ENCODE measurements at regions not wholly inside any gene's neighbourhood (a gene's known extent, or its start where the extent isn't known, plus 50 kb on each side); places are given as distances from the start of the nearest gene placed in this dataset.

DNA sequence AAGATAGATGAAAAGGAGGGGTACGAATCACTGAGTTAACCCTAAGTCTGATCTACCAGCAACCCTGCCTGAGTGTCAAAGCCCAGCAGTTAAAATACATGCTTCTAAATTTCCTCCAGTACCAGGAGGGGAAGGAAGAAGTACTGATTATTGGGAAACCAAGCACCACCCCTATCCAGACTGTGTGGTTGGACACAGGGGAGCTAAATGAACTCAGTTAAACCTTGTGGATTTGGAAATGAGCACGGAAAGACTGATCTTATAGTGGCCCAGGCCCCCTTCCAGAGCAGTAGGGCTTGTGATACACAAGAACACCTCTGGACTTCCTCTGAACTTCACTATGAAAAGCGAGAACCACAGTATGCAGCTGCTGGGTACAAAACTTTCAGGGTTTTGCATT lies 585.6 kb downstream of the MAFB start:
- TF ChIP-seq, protein P1, sequence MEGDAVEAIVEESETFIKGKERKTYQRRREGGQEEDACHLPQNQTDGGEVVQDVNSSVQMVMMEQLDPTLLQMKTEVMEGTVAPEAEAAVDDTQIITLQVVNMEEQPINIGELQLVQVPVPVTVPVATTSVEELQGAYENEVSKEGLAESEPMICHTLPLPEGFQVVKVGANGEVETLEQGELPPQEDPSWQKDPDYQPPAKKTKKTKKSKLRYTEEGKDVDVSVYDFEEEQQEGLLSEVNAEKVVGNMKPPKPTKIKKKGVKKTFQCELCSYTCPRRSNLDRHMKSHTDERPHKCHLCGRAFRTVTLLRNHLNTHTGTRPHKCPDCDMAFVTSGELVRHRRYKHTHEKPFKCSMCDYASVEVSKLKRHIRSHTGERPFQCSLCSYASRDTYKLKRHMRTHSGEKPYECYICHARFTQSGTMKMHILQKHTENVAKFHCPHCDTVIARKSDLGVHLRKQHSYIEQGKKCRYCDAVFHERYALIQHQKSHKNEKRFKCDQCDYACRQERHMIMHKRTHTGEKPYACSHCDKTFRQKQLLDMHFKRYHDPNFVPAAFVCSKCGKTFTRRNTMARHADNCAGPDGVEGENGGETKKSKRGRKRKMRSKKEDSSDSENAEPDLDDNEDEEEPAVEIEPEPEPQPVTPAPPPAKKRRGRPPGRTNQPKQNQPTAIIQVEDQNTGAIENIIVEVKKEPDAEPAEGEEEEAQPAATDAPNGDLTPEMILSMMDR (IDR thresholded peaks at IDR 0.05): no peak
- TF ChIP-seq POLR2A (IDR thresholded peaks at IDR 0.05): no peak

All from ovary (tissue), 3 donors.